HG02884 (cell line): ENCODE measurements at regions not wholly inside any gene's neighbourhood (a gene's known extent, or its start where the extent isn't known, plus 50 kb on each side); places are given as distances from the start of the nearest gene placed in this dataset.
"Not testable (repeated sequence)": the region's sequence is repeated elsewhere in the genome, so short reads cannot be mapped to it uniquely, and the experiment has no call there.

Experiments used
- ATAC-seq: cut with Tn5 transposase; IDR thresholded peaks from one replicate; pipeline ENCODE4 v1.9.1; 2021; ENCODE audit warnings: mild to moderate bottlenecking, moderate library complexity; ENCODE audit not compliant: unreplicated experiment

DNA sequence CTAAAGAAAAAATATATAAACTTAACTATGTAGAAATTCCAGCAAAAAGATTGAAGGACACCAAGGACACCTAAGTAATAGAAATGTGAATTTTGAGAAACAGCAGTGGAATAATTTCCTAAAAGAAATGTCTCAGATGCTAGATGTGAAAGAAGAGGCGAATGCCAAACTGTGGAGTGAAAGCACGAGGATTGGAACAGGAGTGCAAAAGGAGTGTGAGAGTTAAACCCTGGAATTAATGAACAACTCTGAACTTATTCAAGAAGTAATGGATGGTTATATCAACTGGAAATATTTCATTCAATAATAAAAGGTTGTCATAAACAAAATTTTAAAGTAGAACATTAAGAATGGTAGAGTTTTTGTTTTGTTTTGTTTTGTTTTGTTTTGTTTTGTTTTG, 78.5 kb upstream of the SGIP1 start:
- no peak for ATAC-seq

DNA sequence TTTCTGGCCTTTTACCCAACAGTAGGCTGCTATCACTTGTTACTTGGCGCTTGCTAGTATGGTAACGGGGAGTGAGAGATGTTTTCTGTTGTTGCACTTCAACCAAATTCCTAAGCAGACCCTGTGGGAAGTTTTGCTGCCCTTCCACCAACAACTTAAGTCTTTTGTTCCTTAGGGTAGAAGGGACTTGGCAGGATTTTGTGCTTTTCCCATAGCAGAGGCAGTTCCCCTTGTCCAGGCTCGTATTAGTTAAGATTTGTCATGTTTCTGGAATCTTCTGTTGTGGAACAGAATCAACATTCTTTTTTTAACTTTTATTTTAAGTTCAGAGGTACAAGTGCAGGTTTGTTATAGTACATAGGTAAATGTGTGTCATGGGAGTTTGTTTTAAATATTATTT, 73.2 kb upstream of the SGIP1 start:
- no peak for ATAC-seq

DNA sequence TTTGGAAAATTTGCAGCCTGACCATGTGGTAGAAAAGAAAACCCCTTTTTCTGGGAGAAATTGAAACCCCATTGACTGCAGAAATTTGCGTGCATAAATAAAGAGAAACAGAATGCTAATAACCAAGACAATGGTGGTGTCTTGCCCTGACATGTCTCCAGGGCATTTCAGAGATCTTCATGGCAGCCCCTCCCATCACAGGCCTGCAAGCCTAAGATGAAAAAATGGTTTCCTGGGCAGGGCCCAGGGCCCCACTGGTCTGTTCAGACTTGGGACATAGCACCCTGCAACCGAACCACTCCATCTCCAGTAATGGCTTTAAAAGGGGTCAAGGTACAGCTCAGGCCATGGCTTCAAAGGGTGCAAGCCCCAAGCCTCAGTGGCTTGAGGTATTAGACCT, 71.6 kb upstream of the SGIP1 start:
- ATAC-seq, result no peak

DNA sequence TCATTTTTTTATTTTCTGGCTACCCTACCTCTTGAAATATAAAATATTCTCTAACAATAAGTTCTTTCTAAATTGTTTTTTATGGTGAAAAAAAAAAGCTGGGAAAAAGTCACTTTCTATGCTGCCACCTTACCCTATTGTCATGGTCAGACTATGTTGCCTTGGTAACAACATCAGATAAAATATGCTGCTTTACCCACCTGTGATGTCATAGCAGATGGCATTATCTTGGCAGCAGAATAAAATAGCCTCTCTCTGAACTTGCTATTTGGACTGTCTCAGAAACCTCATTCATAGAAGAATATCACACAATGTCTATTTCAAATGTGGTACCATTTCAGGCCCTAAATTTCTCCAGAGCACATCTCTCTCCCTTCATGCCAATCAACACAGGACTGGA, 69.6 kb upstream of the SGIP1 start:
- no peak for ATAC-seq

DNA sequence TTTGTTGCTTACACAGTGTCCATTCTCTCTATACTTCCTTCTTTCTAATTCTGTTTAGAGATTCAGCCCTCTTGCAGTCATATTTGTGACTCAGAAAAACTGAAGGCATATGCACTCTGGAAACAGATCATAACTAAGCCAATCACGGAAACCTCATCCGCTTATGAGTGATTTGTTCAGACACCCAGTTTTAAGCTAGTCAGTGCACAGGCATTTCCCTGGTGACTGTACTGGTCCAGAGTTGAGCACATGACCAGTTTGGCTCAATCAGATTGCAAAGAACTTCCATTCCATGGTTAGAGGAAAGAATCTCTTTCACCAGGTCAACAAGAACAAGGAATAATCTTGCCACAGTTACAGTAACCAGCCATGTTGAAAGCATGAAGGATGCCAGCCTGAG, 69.2 kb upstream of the SGIP1 start:
- no peak for ATAC-seq

DNA sequence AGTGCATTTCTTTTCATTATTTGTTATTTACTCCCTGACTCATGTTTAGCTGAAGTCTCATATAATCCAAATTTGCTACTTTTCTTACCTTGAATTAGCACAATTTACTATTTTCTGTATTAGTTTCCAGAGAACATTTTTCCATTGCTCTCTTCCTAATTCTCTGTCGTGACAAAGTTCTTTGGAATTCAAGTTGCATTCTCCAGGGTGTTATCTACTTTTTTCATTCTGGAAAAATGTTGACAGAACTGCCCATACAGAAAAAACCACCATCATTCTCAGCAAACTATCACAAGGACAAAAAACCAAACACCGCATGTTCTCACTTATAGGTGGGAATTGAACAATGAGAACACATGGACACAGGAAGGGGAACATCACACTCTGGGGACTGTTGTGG, 67.3 kb upstream of the SGIP1 start:
- not testable (repeated sequence) for ATAC-seq

DNA sequence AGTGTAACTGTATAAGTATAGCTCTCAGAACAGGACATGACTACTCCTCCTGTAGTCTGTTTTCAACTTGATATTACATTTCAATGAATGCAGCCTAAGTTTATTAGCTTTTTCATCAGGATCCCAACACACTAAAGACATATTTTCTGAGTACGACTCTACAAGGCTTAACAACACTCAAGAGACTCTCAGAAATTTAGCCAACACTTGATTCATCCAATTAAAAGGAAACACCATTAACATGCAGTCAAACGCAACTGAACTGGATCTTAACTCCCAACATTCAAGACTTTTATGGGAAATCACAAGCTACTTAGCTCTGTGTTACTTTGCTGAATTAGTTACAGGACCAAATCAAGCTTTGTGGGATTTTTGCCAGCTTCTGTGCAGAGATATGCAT, 65.2 kb upstream of the SGIP1 start:
- ATAC-seq, result no peak

DNA sequence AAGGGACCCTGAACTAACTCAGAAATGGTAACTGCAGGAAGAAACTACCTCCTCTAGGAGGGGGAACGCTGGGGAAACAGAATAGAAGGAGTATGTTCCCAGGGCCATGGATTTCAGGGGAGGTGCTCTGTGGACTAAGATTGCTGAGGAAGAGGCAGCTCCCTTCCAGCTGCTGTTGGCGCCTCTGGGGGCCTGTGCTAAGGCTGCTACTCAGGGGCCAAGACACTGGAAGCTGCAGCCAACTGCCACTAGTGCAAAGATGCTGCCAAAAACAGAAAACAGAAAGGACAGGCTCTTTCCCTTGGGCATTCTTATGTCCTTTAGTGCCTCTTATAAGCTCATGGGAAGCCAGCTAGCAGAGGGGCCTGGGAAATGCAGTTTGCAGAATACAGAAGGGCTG, 58.0 kb upstream of the SGIP1 start:
- no peak for ATAC-seq

DNA sequence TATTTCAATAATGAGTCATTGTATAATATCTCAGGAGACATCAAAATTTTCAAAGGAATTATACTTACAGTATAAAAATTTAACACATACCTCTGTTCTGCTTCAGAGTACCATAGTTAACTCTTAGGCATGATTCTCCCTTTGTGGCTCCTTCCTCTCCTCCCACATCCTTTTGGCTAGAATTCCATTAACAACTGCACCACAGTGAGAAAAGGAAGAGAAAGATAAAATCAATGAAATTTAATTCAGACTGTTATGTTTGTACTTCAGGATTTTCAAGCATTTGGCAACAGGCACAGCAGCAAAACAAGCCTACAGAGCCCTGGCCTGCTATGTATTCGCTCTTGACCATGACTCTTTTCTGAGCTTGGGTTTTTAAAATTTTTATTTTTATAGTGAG, 57.2 kb upstream of the SGIP1 start:
- no peak for ATAC-seq

DNA sequence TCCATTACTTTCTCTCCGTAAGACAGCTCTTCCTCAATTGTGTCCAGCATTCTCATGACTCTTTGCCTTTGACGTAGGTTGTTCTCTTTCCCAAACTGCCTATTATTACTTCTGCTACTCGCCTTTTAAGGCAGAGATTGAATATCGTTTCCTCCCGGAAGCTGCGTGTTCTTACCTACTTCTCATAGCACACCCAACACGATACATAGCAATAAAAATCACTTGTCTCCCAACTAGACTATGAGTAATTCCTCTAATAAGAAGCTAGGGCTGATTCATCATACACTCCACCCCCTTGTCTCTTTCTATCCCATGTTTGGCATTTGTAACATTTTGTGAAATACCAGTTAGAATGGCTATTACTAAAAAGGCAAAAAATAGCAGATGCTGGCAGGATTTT, 55.8 kb upstream of the SGIP1 start:
- ATAC-seq, result no peak

DNA sequence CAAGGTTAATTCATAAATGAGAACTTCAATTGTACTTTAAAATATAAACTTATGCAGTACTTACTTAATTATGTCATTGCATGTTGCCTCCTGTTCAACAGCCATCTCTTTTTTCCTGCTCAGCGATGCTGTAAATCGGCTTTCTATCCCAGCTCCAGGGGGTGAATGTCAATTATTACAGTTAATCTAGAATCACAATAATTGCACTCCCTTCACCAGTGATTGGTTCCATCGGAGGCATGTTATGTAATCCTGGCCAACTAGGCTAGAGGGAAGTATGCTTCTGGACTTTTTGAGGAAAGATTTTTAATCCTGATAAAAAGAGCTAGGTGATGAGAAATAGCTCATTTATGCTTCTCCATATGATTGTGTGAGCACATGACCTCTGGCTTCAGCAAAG, 53.8 kb upstream of the SGIP1 start:
- no peak for ATAC-seq

DNA sequence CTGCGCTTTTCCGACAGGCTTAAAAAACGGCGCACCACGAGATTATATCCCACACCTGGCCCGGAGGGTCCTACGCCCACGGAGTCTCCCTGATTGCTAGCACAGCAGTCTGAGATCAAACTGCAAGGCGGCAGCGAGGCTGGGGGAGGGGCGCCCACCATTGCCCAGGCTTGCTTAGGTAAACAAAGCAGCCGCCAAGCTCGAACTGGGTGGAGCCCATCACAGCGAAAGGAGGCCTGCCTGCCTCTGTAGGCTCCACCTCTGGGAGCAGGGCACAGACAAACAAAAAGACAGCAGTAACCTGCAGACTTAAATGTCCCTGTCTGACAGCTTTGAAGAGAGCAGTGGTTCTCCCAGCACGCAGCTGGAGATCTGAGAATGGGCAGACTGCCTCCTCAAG, 52.7 kb upstream of the SGIP1 start:
- ATAC-seq, result not testable (repeated sequence)
